NCI-H345 (cell line): ENCODE measurements at regions not wholly inside any gene's neighbourhood (a gene's known extent, or its start where the extent isn't known, plus 50 kb on each side); places are given as distances from the start of the nearest gene placed in this dataset.

Experiments used
- DNase-seq: peaks from one replicate; lab custom pipeline; 2025; lab: John Stamatoyannopoulos, UW

- no peak for DNase-seq
Measured at GRCh38 chr13:56903710-56904282, 236.9 kb upstream of the PRR20A start.

- no peak for DNase-seq
Measured at GRCh38 chr13:56906909-56907308, 233.8 kb upstream of the PRR20A start.

GRCh38 chr13:56907766-56908165 is 233.0 kb upstream of the PRR20A start:
- no peak for DNase-seq

GRCh38 chr13:56909896-56910600 is 230.7 kb upstream of the PRR20A start:
- no peak for DNase-seq

- DNase-seq, result no peak
Measured at GRCh38 chr13:56917966-56918365, 222.8 kb upstream of the PRR20A start.

- no peak for DNase-seq
Measured at GRCh38 chr13:56923626-56924140, 217.0 kb upstream of the PRR20A start.

- no peak for DNase-seq
Measured at GRCh38 chr13:56924401-56924800, 216.3 kb upstream of the PRR20A start.

GRCh38 chr13:56932104-56932503 is 208.6 kb upstream of the PRR20A start:
- DNase-seq, result no peak

- no peak for DNase-seq
Measured at GRCh38 chr13:56953965-56954364, 186.8 kb upstream of the PRR20A start.

- no peak for DNase-seq
Measured at GRCh38 chr13:56975647-56976046, 165.1 kb upstream of the PRR20A start.

GRCh38 chr13:56980856-56981255 is 159.9 kb upstream of the PRR20A start:
- no peak for DNase-seq

GRCh38 chr13:56986121-56986520 is 154.6 kb upstream of the PRR20A start:
- no peak for DNase-seq

GRCh38 chr13:56988543-56988942 is 152.2 kb upstream of the PRR20A start:
- no peak for DNase-seq

GRCh38 chr13:57003682-57004081 is 137.0 kb upstream of the PRR20A start:
- DNase-seq, result no peak

GRCh38 chr13:57017357-57017756 is 123.4 kb upstream of the PRR20A start:
- DNase-seq, result no peak

GRCh38 chr13:57018915-57019314 is 121.8 kb upstream of the PRR20A start:
- no peak for DNase-seq

- no peak for DNase-seq
Measured at GRCh38 chr13:57030671-57031070, 110.0 kb upstream of the PRR20A start.

- DNase-seq, result no peak
Measured at GRCh38 chr13:57036290-57036689, 104.4 kb upstream of the PRR20A start.

- no peak for DNase-seq
Measured at GRCh38 chr13:57044910-57045309, 95.8 kb upstream of the PRR20A start.

GRCh38 chr13:57045826-57046546 is 94.7 kb upstream of the PRR20A start:
- DNase-seq, result no peak

- no peak for DNase-seq
Measured at GRCh38 chr13:57056601-57057180, 84.0 kb upstream of the PRR20A start.

- no peak for DNase-seq
Measured at GRCh38 chr13:57063007-57063406, 77.7 kb upstream of the PRR20A start.

GRCh38 chr13:57073983-57074382 is 66.7 kb upstream of the PRR20A start:
- no peak for DNase-seq
